GM13976 (cell line): ENCODE measurements at regions not wholly inside any gene's neighbourhood (a gene's known extent, or its start where the extent isn't known, plus 50 kb on each side); places are given as distances from the start of the nearest gene placed in this dataset.

Source experiments
- DNase-seq: peaks from one replicate; pipeline ENCODE4 v3.0.0; 2012; ENCODE audit warnings: low spot score
- CTCF ChIP-seq: IDR thresholded peaks from 2 replicates; pipeline ENCODE4 v1.5.1; 2012; ENCODE audit warnings: borderline replicate concordance, mild to moderate bottlenecking; ENCODE audit not compliant: insufficient read depth; ENCODE audit errors: extremely low read depth, missing control alignments, control extremely low read depth
- in situ Hi-C: fragments of 300-500 bp; cut with MboI; formaldehyde crosslinking; loops from one replicate; pipeline ENCODE4 v1.12.0; 2022; ENCODE audit warnings: low sequenced_read_pairs, mixed read lengths, inconsistent platforms; ENCODE audit not compliant: unreplicated experiment

- in situ Hi-C loops, result no loop called here
- no peak for TF ChIP-seq CTCF
- DNase-seq, result no peak
Measured at GRCh38 chr3:89806166-89806565, 698.7 kb downstream of the EPHA3 start.

GRCh38 chr3:89808680-89809197, 701.3 kb downstream of the EPHA3 start:
- in situ Hi-C loops, result no loop called here
- DNase-seq, result no peak

GRCh38 chr3:89813500-89813899, 706.1 kb downstream of the EPHA3 start:
- TF ChIP-seq CTCF, result no peak
- DNase-seq, result no peak
- in situ Hi-C loops, result no loop called here

More at GRCh38 chr3:89808680-89809197, 701.3 kb downstream of the EPHA3 start:
- no peak for TF ChIP-seq CTCF

- in situ Hi-C loops, result no loop called here
- no peak for TF ChIP-seq CTCF
- no peak for DNase-seq
Measured at GRCh38 chr3:89841041-89841440, 733.6 kb downstream of the EPHA3 start.

GRCh38 chr3:89845053-89845452, 737.6 kb downstream of the EPHA3 start:
- DNase-seq, result no peak
- no peak for TF ChIP-seq CTCF
- in situ Hi-C loops, result no loop called here

- no peak for TF ChIP-seq CTCF
- in situ Hi-C loops, result no loop called here
- DNase-seq, result no peak
Measured at GRCh38 chr3:89847955-89848354, 740.5 kb downstream of the EPHA3 start.
